Nephron (organoid): ENCODE measurements at regions not wholly inside any gene's neighbourhood (a gene's known extent, or its start where the extent isn't known, plus 50 kb on each side); places are given as distances from the start of the nearest gene placed in this dataset.
"Not testable (repeated sequence)": the region's sequence is repeated elsewhere in the genome, so short reads cannot be mapped to it uniquely, and the experiment has no call there.

Experiments used
- H3K27ac Mint-ChIP-seq, 3 experiments: 2 replicates each; pipeline ENCODE4 v1.8.0; 2020; ENCODE audit warnings: mixed read lengths in 3 of 3, mild to moderate bottlenecking in 2 of 3, moderate library complexity in 1 of 3
- H3K27me3 Mint-ChIP-seq: 2 replicates; pipeline ENCODE4 v1.8.0; 2021; ENCODE audit warnings: low read depth, mild to moderate bottlenecking, moderate library complexity, mixed read lengths
- H3K36me3 Mint-ChIP-seq: 2 replicates; pipeline ENCODE4 v1.8.0; 2020; ENCODE audit warnings: low read depth, mixed read lengths
- H3K4me1 Mint-ChIP-seq: 2 replicates; pipeline ENCODE4 v1.8.0; 2020; ENCODE audit warnings: mixed read lengths
- H3K4me3 Mint-ChIP-seq, 3 experiments: 2 replicates each; pipeline ENCODE4 v1.8.0; 2020; ENCODE audit warnings: mild to moderate bottlenecking in 3 of 3, mixed read lengths in 3 of 3, moderate library complexity in 2 of 3
- H3K9me3 Mint-ChIP-seq: 2 replicates; pipeline ENCODE4 v1.8.0; 2020; ENCODE audit warnings: mixed read lengths
- TF ChIP-seq, protein P1 (sequence below), 3 experiments: fragments of 200-600 bp; sonication (generic); IDR thresholded peaks; one replicate each; pipeline ENCODE4 v1.5.0; 2021; ENCODE audit warnings: antibody characterized with exemption in 3 of 3; ENCODE audit not compliant: unreplicated experiment in 3 of 3

DNA sequence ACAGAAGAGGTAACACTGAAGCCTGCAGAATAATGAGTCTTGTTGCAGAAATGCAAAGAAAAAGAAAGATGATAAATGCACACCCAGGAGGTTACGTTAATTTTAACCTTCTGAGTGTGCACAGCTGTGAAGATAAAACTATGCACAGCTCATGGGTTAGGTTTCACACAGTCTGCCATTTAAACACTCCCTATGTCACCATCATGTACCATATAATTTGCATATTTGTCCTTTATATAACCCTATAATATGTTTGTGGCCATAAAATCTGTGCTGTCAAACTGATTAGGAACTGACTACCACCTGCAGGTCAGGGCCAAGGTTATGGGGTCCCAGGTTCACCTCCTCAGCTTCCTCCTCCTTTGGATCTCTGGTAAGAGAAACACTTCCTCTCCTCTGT, 205.5 kb downstream of the RPIA start:
- no peak overlapping the region for H3K27ac Mint-ChIP-seq
- TF ChIP-seq, protein P1, sequence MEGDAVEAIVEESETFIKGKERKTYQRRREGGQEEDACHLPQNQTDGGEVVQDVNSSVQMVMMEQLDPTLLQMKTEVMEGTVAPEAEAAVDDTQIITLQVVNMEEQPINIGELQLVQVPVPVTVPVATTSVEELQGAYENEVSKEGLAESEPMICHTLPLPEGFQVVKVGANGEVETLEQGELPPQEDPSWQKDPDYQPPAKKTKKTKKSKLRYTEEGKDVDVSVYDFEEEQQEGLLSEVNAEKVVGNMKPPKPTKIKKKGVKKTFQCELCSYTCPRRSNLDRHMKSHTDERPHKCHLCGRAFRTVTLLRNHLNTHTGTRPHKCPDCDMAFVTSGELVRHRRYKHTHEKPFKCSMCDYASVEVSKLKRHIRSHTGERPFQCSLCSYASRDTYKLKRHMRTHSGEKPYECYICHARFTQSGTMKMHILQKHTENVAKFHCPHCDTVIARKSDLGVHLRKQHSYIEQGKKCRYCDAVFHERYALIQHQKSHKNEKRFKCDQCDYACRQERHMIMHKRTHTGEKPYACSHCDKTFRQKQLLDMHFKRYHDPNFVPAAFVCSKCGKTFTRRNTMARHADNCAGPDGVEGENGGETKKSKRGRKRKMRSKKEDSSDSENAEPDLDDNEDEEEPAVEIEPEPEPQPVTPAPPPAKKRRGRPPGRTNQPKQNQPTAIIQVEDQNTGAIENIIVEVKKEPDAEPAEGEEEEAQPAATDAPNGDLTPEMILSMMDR (IDR thresholded peaks at IDR 0.05; ENCODE audit: unreplicated experiment in 3 of 3): no peak
- no peaks in the 10 kb centered on the region for H3K27me3 Mint-ChIP-seq
- no peaks in the 10 kb centered on the region for H3K36me3 Mint-ChIP-seq
- H3K4me1 Mint-ChIP-seq: no peaks in the 10 kb centered on the region
- H3K9me3 Mint-ChIP-seq: peaks cover 14% of the 10 kb centered on the region
- no peak overlapping the region for H3K4me3 Mint-ChIP-seq

DNA sequence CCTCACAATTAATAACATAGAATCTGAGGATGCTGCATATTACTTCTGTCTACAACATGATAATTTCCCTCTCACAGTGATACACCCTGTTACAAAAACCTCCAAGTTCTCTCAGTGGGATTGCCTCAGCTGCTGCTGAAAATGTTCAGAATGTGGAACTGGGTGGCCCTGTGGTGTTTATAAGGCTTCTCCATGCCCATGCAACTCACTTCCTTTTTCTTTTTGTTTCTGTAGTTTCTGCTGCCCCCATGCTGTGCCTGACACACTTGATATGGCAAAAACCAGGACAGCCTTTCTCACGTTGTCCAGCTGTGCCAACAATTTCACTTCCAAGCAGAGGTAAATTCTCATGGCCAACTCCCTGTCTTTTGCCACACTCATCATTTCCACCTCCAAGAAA, 206.2 kb downstream of the RPIA start:
- H3K27me3 Mint-ChIP-seq: no peaks in the 10 kb centered on the region
- H3K27ac Mint-ChIP-seq: no peak overlapping the region
- H3K36me3 Mint-ChIP-seq: no peaks in the 10 kb centered on the region
- peaks cover 14% of the 10 kb centered on the region for H3K9me3 Mint-ChIP-seq
- H3K4me3 Mint-ChIP-seq: no peak overlapping the region
- TF ChIP-seq, protein P1 (IDR thresholded peaks at IDR 0.05; ENCODE audit: unreplicated experiment in 3 of 3): no peak
- no peaks in the 10 kb centered on the region for H3K4me1 Mint-ChIP-seq

DNA sequence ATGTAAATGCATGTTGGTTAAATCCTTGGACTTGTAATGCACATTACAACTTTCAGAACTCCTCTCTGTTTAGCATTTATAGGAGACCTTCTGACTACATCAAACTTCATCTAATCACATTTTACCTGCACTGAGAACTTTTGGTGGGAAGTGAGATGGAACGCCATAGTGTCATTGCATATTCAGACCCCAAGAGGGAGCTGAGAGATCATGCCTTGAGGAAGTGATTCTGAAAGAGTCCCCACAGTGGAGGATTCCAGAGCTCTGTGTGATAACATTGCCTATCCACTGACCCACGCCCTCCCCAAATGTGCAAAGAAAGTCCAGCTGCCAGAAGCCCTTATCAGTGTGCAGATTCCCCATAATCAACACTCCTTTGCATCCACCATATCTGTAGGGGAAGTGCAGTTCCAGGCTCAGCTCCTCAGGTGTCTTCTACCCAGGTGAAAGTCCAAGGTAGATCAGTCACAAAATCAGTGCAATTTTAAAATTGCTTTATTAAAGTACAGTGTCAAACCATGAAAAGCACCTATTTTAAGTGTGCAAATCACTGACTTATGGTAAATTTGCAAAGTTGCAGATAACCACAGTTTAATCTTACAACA, 212.4 kb downstream of the RPIA start:
- TF ChIP-seq, protein P1 (IDR thresholded peaks at IDR 0.05; ENCODE audit: unreplicated experiment in 3 of 3): peak in 2 of 3 experiments; percentile 17 to 21

DNA sequence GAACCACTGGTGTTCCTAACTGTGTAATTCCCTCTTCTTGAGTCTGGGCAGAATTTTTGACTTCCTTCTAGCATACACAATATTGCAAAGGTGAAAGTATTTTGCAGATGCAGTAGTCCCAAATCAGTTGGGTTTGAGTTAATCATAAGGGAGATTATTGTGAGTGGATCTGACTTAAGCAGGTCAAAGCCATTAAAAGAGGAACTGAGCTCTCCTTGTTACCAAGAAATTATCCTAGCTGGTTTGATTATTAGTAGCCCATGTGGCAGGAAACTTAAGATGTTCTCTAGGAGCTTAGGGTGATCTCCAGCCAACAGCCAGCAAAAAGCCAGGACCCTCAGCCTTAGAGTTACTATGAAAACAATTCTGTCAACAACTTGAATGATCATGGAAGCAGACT, 221.8 kb downstream of the RPIA start:
- peaks cover 15% of the 10 kb centered on the region for H3K9me3 Mint-ChIP-seq
- no peak overlapping the region for H3K4me3 Mint-ChIP-seq
- H3K4me1 Mint-ChIP-seq: no peaks in the 10 kb centered on the region
- TF ChIP-seq, protein P1 (IDR thresholded peaks at IDR 0.05; ENCODE audit: unreplicated experiment in 3 of 3): no peak
- no peaks in the 10 kb centered on the region for H3K36me3 Mint-ChIP-seq
- H3K27me3 Mint-ChIP-seq: no peaks in the 10 kb centered on the region
- no peak overlapping the region for H3K27ac Mint-ChIP-seq

More for the DNA sequence above, 212.4 kb downstream of the RPIA start:
- Mint-ChIP-seq H3K36me3 (no peaks in the 10 kb centered on the region), H3K4me1 (no peaks in the 10 kb centered on the region), H3K27ac (no peak overlapping the region), H3K4me3 (no peak overlapping the region), H3K9me3 (peaks cover 17% of the 10 kb centered on the region), H3K27me3 (no peaks in the 10 kb centered on the region)

DNA sequence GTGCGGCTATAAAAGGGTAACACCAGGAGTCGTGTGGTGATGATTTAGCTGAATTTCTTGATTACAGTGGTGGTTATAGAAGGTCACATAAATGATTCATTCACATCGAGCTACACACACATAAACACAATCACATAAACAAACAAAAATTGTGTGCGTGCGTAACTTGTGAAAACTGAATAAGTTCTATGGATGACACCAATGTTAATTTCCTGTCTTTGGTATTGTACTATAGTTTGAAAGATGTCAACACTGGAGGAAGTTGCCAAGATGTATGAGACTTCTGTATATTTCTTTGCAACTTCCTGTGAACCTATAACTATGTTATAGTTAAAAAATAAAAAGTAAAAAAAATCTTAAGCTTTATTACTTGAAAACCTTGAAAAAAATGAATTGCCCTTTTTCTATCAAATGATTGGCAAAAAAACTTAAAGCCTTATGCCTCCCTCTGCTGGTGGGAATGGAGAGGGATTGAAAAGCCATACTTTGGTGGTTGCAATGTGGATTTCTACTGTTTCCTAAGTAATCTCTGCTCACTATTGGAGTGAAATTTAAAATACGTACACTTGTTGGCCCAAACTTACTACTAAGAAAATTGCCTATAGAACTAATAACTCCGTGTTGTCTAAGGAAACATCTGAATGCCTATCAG, 227.7 kb downstream of the RPIA start:
- H3K4me1 Mint-ChIP-seq: no peaks in the 10 kb centered on the region
- H3K9me3 Mint-ChIP-seq: peaks cover 26% of the 10 kb centered on the region
- no peaks in the 10 kb centered on the region for H3K36me3 Mint-ChIP-seq
- H3K27me3 Mint-ChIP-seq: no peaks in the 10 kb centered on the region
- TF ChIP-seq, protein P1 (IDR thresholded peaks at IDR 0.05; ENCODE audit: unreplicated experiment in 3 of 3): no peak
- H3K4me3 Mint-ChIP-seq: no peak overlapping the region
- H3K27ac Mint-ChIP-seq: no peak overlapping the region

DNA sequence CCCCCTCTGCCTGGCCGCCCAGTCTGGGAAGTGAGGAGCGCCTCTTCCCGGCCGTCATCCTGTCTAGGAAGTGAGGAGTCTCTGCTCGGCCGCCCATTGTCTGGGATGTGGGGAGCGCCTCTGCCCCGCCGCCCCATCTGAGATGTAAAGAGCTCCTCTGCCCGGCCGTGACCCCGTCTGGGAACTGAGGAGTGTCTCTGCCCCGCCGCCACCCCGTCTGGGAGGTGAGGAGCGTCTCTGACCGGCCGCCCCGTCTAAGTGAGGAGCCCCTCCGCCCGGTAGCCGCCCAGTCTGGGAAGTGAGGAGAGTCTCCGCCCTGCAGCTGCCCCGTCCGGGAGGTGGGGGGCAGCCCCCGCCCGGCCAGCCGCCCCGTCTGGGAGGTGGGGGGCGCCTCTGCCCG, 228.9 kb downstream of the RPIA start:
- H3K9me3 Mint-ChIP-seq: peaks cover 27% of the 10 kb centered on the region
- not testable (repeated sequence) for H3K4me1 Mint-ChIP-seq, H3K4me3 Mint-ChIP-seq, H3K27me3 Mint-ChIP-seq, H3K36me3 Mint-ChIP-seq, H3K27ac Mint-ChIP-seq
